Right lobe of liver (tissue), 4 donors: ENCODE measurements at regions not wholly inside any gene's neighbourhood (a gene's known extent, or its start where the extent isn't known, plus 50 kb on each side); places are given as distances from the start of the nearest gene placed in this dataset.

Experiments used
- CTCF ChIP-seq, 4 donors: fragments of 200-600 bp in 3 of 4; fragments of 450-650 bp in 1 of 4; IDR thresholded peaks; one replicate each; pipeline versions ENCODE4 v1.5.1 to v1.8.0; 2016 to 2022; ENCODE audit warnings: antibody characterized with exemption in 4 of 4, mild to moderate bottlenecking in 2 of 4
- POLR2A ChIP-seq: fragments of 450-650 bp; IDR thresholded peaks from one replicate; pipeline ENCODE4 v1.6.1; 2017; ENCODE audit warnings: antibody characterized with exemption, mild to moderate bottlenecking
- donor health status: DM: no; HTN: no; CAD: no.
- donor health status: DM: no; HTN: no; CAD: no.
- donor health status: DM: no; HTN: yes; CAD: no.

DNA sequence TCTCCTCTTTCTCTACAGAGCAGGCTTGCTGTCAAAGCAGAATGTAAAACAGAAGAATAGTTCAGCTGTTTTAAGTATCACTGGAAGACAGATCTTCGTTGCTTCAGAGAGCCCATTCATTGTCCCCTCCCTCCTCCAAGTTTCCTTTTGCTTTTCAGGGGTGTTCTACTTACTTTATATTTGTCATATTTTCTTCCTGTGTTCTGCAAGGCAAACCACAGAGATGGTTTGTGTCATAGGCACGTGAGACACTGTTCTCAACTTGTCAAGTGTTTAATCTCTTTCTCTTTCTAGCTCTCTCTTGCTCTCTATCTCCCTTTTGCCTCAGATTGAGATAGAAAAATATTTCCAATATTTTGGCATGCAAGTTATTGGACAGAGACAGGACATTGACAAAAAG, 228.9 kb upstream of the DEFB112 start:
- TF ChIP-seq CTCF (IDR thresholded peaks at IDR 0.05) (no peak), POLR2A (no peak)
